ENCODE measurements at regions not wholly inside any gene's neighbourhood (a gene's known extent, or its start where the extent isn't known, plus 50 kb on each side); places are given as distances from the start of the nearest gene placed in this dataset.

GRCh38 chr3:180264479-180264878 is 227.7 kb upstream of the PEX5L start:
- Histone ChIP-seq H3K36me3 (ENCODE audit: insufficient read depth, low read length) (no peaks in the 10 kb centered on the region), H4K20me1 (ENCODE audit: insufficient read depth) (no peaks in the 10 kb centered on the region), H2AFZ (ENCODE audit: low read depth, low read length) (no peak overlapping the region), H3K4me2 (ENCODE audit: low read length) (no peak overlapping the region), H3K4me3 (ENCODE audit: low read length) (no peak overlapping the region), H3K9me2 (ENCODE audit: insufficient read depth, low read length) (no peaks in the 10 kb centered on the region), H3K79me2 (replicated peaks; ENCODE audit: insufficient read depth, low read length) (no peaks in the 10 kb centered on the region), H3K9me3 (ENCODE audit: low read length) (no peaks in the 10 kb centered on the region), H3K27ac (ENCODE audit: low read length) (no peak overlapping the region), H3K27me3 (ENCODE audit: insufficient read depth, low read depth, low read length) (no peaks in the 10 kb centered on the region), H3K9ac (ENCODE audit: low read length) (no peak overlapping the region), H3F3A (ENCODE audit: insufficient read depth, low read length, poor library complexity, severe bottlenecking) (no peaks in the 10 kb centered on the region)
- TF ChIP-seq TAF1 (IDR thresholded peaks at IDR 0.05; ENCODE audit: low read depth), result no peak
- no peak for TF ChIP-seq REST (IDR thresholded peaks at IDR 0.05; ENCODE audit: borderline replicate concordance)
- no peak for TF ChIP-seq EP300 (conservative IDR thresholded peaks at IDR 0.05; ENCODE audit: poor library complexity, severe bottlenecking)
- no peak for TF ChIP-seq POLR2AphosphoS5 (IDR thresholded peaks at IDR 0.05)
- no peak for TF ChIP-seq MXI1 (conservative IDR thresholded peaks at IDR 0.05; ENCODE audit: poor library complexity, severe bottlenecking)
- no peak for TF ChIP-seq CTCF (IDR thresholded peaks at IDR 0.05; ENCODE audit: poor library complexity, severe bottlenecking)
- TF ChIP-seq EZH2 (IDR thresholded peaks at IDR 0.05; ENCODE audit: borderline replicate concordance, insufficient read depth, low read length, poor library complexity, severe bottlenecking), result no peak
- no peak for TF ChIP-seq SMC3 (conservative IDR thresholded peaks at IDR 0.05; ENCODE audit: poor library complexity)
- no peak for TF ChIP-seq RAD21 (conservative IDR thresholded peaks at IDR 0.05)

GRCh38 chr3:180265551-180265950 is 228.8 kb upstream of the PEX5L start:
- no peaks in the 10 kb centered on the region for H3K9me2 ChIP-seq (ENCODE audit: insufficient read depth, low read length)
- H3K27ac ChIP-seq (ENCODE audit: low read length), result no peak overlapping the region
- H4K20me1 ChIP-seq (ENCODE audit: insufficient read depth), result no peaks in the 10 kb centered on the region
- H3K27me3 ChIP-seq (ENCODE audit: insufficient read depth, low read depth, low read length), result no peaks in the 10 kb centered on the region
- no peak for TF ChIP-seq RAD21 (conservative IDR thresholded peaks at IDR 0.05)
- TF ChIP-seq MXI1 (conservative IDR thresholded peaks at IDR 0.05; ENCODE audit: poor library complexity, severe bottlenecking), result no peak
- TF ChIP-seq EP300 (conservative IDR thresholded peaks at IDR 0.05; ENCODE audit: poor library complexity, severe bottlenecking), result no peak
- TF ChIP-seq POLR2AphosphoS5 (IDR thresholded peaks at IDR 0.05), result no peak
- H3F3A ChIP-seq (ENCODE audit: insufficient read depth, low read length, poor library complexity, severe bottlenecking), result no peaks in the 10 kb centered on the region
- H2AFZ ChIP-seq (ENCODE audit: low read depth, low read length), result no peak overlapping the region
- H3K79me2 ChIP-seq (replicated peaks; ENCODE audit: insufficient read depth, low read length), result no peaks in the 10 kb centered on the region
- H3K9me3 ChIP-seq (ENCODE audit: low read length), result no peaks in the 10 kb centered on the region
- no peak overlapping the region for H3K9ac ChIP-seq (ENCODE audit: low read length)
- H3K4me2 ChIP-seq (ENCODE audit: low read length), result no peak overlapping the region
- no peak overlapping the region for H3K4me3 ChIP-seq (ENCODE audit: low read length)
- no peaks in the 10 kb centered on the region for H3K36me3 ChIP-seq (ENCODE audit: insufficient read depth, low read length)
